HG03432 (cell line): ENCODE measurements at regions not wholly inside any gene's neighbourhood (a gene's known extent, or its start where the extent isn't known, plus 50 kb on each side); places are given as distances from the start of the nearest gene placed in this dataset.
A peak's percentile ranks its signal among the peaks of the same experiment; 100 is the strongest.
"Not testable (repeated sequence)": the region's sequence is repeated elsewhere in the genome, so short reads cannot be mapped to it uniquely, and the experiment has no call there.

Experiments used
- ATAC-seq: cut with Tn5 transposase; IDR thresholded peaks from one replicate; pipeline ENCODE4 v1.9.1; 2021; ENCODE audit warnings: mild to moderate bottlenecking, moderate library complexity; ENCODE audit not compliant: unreplicated experiment

DNA sequence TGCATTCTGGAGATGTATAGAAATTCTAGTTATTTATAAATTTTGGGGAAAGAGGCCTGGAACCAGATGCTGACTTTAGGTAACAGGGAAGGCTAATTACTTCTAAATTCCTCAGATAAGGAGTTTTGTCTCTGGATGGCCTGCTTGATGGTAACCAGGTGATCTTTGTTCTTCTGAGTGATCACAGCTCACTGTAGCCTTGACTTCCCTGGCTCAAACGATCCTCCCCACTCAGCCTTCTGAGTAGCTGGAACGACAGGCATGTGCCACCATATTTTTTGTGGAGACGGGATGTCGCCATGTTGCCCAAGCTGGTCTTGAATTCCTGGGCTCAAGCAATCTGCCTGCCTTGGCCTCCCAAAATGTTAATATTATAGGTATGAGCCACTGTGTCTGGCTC, 54.4 kb upstream of the MSH6 start:
- no peak for ATAC-seq

DNA sequence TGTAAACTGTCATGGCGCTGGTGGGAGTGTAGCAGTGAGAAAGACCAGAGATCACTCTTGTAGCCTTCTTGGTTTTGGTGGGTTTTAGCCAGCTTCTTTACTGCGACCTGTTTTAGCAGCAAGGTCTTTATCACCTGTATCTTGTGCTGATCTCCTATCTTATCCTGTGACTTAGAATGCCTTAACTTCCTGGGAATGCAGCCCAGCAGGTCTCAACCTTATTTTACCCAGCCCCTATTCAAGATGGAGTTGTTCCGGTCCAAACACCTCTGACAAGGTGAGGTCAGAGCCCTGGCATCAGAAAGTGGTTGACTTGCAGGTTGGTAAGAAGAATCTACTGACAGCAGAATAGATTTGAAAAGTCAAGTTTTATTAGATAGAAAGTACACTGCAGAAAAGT, 55.0 kb upstream of the MSH6 start:
- ATAC-seq, result no peak

DNA sequence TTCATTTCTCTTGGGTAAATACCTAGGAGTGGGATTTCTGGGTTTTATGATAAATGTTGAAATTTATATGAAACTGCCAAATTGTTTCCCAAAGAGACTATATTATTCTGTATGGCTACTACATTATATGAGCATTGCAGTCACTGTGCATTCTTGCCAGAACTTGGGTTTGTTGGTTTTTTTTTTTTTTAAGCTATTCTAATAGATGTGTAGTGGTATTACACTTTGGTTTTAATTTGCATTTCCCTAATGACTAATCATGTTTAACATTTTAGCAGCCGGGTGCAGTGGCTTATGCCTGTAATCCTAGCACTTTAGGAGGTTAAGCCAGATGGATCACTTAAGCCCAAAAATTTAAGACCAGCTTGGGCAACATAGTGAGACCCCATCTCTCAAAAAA, 56.0 kb upstream of the MSH6 start:
- ATAC-seq, result not testable (repeated sequence)

DNA sequence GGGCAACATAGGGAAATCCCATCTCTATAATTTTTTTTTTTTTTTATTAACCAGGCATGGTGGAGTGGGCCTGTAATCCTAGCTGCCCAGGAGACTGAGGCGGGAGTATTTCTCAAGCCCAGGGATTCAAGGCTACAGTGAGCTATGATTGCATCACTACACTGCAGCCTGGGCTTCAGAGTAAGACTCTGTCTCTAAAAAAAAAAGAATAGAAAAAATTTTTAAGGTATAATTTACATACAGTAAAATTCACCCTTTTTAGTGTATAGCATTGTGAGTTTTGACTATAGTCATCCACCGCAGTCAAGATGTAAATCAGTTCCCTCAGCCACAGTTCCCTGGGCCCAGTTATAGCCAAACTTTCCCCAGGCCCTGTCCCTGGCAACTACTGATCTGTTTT, 57.1 kb upstream of the MSH6 start:
- peak; percentile 15 for ATAC-seq

DNA sequence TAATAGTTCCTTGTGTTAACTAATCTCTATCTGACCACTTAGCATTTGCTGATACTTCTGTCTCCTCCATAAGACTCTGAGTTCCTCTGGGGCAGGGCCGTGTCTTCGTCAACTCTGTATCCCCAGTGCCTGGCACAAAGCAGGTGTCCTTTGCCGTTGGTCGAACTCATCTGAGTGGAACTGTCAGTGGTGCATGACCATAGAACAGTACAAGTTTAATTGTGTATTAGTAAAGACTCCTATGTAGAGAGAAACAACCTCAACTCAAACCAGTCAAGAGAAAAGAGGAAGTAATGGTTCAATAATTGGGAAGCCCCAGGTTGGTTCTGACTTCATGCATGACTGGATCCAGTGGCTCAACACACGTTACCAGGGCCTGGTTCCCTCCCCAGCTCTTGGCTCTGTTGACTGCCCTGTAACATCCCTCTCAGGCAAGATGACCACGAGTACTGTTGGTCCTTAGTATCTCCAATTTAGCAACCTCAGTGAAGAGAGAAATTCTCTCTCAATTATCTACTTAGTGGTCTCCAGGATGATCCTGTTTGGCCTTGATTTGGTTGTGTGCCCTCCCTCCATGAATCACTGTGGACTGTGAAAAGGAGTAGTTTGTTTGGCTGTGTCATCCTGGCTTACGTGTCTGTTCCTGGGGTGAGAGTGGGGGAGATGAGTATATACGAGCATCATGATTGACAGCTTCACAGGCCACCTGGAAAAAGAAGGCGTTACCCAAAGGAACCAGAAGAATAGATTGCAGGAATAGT, 58.5 kb upstream of the MSH6 start:
- peak; percentile 91 for ATAC-seq

DNA sequence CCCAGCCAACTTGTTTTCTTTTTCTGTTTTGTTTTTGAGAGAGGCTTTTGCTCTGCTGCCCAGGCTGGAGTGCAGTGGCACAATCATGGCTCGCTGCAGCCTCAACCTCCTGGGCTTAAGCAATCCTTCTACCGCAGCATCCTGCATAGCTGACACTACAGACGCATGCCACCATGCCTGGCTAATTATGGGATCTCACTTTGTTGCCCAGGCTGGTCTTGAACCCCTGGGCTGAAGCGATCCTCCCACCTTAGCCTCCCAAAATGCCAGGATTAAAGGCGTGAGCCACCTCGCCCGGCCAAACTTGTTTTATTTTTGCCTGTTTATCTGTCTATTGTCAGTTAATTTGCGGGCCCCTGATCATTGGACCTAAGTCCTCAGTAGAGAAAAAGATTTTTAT, 61.6 kb upstream of the MSH6 start:
- ATAC-seq, result no peak

DNA sequence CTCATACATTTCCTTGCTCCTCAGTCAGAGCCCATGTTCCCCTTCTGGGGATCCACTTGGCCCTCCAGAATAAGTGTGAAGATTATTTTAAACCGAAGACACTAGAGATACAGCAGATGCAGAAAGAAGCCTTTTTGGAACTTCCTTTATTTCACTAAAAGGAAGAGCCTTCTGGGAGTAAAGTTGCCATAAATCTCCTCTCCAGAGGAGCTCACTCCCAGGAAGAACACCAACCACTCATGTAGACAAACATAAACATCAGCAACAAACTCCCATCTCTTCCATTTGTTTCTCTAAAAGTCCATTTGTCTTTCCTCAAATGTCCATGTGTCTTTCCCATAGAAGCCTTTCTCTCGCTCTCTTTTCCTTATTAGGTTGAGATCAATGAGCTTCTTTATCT, 62.4 kb upstream of the MSH6 start:
- no peak for ATAC-seq

DNA sequence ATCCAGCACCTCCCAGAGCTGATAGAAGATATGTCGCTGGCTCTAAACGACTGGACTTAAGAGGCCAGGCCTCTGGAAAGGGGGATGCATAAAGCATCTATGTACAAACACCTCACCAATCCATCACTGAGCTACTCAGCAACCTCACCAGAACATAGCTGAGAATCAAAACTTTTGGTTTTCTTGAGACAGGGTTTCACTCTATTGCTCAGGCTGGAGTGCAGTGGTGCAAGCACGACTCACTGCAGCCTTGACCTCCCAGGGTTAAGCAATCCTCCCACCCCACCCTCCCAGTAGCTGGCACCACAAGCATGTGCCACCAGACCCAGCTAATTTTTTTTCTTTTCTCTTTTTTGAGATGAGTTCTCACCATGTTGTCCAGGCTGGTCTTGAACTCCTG, 62.9 kb upstream of the MSH6 start:
- peak; percentile 8 for ATAC-seq

DNA sequence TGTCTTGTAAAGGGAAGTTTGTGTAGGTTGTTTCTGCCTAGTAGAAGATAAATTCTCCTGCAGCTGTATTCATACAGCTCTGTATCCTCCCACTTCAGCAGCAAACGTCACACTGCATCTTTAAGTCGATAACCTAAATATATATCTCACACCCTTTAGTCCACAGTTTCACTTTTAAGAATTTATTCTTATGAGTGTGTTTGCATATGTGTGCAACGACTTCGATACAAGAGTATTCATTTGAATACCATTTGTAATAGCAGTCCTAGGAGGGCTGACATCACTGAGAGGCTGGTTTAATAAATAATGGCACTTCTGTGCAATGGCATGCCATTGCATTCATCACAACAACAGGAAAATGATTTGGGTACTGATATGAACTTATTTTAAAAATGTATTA, 63.8 kb upstream of the MSH6 start:
- ATAC-seq, result peak; percentile 70

DNA sequence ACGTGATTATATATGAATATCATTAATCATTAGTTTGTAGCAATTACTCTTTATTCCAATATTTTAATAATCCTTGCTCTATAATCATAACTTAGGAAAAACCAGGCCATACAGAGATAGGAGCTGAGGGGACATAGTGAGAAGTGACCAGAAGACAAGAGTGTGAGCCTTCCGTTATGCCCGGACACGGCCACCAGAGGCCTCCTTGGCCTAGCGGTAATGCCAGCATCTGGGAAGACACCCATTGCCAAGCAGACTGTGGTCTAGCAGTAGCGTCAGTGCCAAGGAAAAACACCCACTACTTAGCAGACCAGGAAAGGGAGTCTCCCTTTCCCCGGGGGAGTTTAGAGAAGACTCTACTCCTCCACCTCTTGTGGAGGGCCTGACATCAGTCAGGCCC, 66.6 kb upstream of the MSH6 start:
- ATAC-seq, result not testable (repeated sequence)

DNA sequence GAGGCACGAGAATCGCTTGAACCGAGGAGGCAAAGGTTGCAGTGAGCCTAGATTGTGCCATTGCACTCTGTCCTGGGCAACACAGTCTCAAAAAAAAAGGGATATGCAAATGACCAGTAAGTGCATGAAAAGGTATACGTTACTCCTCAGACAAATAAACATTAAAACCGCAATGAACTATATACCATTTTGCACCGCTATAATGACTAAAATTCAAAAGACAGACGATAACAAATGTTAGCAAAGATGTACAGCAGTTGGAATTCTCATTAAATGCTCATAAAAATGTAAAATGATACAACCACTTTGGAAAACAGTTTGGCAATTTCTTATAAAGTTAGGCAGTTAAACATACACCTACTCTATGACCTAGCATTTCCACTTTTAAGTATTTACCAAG, 67.4 kb upstream of the MSH6 start:
- ATAC-seq, result no peak

DNA sequence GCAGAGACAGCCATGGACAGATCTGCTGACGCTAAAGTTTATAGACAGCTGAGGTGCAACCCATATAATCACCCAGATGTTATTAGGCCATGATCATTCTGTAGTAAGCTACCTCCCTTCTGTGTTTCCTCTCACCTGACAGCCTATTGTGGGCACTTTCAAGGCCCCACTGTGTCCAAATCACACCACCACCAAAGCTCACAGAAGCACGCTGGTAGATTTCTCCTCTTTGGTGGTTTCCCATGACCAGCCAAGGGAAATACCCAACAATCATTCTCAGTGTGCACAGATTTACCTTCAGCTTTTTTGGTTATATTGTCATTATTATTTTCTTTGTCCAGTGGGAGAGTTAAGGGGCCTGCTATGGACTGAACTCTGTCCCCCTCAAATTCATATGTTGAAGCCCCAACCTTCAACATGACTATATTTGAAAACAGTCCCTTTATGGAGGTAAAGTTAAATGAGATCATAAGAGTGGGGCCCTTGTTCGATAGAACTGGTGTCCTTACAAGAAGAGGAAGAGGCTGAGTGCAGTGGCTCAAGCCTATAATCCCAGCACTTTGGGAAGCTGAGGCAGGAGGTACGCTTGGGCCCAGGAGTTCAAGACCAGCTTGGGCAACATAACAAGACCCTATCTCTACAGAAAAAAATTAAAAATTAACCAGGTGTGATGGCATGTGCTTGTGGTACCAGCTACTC, 74.0 kb upstream of the MSH6 start:
- ATAC-seq, result peak; percentile 94

DNA sequence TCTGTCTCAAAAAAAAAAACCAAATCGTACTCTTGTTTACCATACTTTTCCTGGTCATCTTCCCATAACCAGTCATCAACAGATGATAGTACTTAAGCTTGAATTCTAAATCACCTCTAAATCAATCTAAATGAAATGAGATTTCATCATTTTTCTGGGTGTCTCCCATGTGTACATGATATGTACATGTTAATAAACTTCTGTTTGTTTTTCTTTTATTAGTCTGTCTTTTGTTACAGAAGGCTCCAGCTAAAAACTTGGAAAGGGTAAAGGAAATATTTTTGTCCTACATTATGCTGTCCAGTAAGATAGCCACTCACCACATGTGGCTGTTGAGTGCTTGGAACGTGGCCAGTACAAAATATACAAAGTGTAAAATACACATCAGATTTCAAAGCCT, 78.7 kb upstream of the MSH6 start:
- ATAC-seq, result no peak

DNA sequence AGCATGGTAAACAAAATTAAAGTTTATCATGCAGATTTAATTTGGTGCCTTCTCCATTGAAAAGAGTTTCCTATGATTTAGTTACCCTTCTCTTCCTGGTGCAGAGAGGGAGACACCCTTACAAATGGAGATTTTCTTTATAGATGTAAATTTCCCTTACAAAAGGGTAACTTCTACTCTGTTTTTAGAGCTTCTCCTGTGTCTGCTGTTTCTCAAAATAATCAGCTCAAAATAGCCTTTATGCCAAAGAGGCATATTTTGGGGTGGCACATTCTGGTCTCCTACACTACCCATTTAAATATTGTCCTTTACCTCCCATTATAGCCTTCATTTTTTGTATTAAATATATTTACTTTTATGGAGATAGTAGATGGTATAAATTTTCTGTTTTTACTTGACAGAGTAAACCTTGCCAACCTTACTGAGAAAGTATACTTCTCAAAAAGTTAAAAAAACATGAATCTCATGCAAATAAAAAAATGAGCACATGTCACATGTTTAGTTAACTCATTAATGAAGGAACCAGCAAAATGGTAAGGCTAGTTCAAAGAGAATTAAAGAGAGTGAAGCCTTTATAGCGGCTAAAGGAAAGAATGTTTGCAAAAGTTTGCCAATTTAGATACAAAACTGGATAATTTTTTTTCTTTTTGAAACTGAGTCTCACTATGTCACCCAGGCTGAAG, 83.3 kb upstream of the MSH6 start:
- ATAC-seq, result no peak

DNA sequence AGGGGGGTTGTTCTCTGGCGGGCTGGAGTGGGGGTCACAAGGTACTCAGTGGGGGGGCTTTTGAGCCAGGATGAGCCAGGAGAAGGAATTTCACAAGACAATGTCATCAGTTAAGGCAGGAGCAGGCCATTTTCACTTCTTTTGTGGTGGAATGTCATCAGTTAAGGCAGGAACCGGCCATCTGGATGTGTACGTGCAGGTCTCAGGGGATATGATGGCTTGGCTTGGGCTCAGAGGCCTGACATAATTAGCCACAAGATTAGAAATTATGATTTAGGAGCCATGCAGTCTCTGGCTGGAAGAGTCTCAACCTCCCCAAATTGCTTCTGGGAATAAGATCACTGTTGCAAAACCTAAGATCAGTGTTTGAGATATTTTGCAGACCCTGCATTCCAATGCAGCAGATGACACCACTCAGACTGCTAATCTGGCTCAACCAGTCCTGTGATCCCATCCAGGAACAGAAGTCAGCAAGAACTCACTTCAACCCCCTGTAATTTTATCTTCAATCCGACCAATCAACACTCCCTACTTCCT, 84.4 kb upstream of the MSH6 start:
- ATAC-seq, result not testable (repeated sequence)

DNA sequence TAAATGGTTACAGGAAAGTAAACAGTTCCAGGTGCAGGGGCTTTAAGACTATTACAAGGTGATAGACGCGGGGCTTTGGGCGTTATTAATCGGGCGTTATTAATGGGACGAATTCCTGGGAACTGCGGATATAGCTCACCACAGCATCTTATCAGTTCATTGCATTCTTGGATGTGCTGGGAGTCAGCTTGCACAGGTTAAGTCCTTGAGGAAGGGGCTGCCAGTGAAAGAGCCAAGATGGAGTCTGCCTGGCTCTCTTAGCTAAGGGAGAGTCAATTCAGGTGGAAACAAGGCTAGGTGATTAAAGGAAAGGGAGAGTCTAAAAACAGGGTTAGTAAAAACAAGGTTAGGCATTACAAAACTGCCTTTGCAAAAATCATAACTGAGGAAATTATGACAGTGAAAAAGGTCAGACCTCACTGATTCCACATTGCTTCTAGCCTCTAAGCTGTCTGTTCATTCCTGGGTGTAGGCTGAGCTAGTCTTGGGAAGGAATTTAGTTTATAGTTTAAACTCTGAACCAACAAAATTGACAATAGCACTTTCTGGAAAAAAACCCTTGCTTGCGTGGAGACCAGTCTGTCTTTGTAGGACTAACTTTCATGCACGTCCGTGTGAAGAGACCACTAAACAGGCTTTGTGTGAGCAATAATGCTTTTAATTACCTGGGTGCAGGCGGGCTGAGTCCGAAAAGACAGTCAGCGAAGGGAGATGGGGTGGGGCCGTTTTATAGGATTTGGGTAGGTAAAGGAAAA, 85.1 kb upstream of the MSH6 start:
- not testable (repeated sequence) for ATAC-seq

DNA sequence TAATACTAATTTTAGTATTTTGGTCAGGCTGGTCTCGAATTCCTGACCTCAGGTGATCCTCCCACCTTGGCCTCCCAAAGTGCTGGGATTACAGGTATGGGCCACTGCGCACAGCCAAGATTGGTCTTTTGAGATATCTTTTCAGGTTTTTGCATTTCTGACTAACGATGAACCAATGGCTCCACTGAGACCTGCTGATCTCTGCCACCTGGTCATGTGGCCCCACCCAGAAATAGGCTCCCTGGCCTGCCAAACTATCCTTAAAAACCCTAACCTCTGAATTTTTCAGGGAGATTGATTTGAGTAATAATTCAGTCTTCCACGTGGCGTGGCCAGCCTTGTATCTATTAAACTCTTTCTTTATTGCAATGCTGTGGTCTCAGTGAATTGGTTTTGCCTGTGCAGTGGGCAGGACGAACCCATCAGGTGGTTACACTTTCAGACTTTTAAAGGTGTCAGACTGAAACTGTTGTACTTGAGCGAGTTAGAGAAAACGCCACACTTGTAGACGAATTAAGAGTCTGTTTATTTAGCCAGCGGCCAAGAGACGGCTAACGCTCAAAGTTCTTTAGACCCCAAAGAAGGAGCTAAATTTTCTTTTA, 85.8 kb upstream of the MSH6 start:
- peak; percentile 87 for ATAC-seq

DNA sequence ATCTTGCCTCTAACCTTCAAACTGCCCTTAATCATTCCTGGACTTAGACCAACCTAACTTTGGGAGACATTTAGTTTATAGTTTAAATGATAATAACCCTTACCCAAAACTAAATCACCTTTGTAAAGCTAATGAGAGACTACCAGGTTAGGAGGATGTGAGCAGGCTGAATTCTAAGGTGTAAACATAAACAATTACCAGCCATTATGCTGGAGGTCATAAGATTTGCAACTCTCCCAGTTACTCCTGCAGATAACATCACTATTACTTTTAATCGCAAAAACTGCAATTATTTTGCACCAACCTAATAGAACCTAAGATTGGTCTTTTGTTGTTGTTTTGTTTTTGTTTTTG, 86.5 kb upstream of the MSH6 start:
- ATAC-seq, result no peak

DNA sequence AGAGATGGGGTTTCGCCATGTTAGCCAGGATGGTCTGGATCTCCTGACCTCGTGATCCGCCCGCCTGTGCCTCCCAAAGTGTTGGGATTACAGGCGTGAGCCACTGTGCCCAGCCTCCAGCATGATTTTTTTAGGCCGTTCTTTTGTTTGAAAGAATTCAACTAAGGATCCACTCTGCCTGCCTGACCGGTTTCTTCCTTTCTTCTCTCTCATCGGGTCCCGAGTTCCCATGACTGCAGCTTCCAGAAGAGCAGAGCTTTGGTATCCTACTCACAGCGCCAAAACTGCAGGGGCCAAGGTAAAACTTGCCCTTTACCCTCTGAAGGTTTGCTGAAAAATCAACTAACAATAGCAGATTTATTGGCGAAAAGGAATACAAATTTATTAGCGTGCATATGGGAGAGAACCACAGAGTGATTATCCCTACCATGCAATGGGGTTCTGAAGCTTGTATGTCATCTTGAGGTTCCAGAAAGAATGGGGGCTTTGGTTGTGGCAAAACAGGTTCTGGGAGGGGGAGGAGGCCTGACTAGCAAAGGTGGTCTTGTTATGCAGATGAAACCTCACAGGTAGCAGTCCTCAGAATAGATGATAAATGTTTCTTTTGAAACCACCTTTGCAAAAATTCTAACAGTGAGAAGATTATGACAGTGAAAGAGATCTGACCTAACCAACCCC, 87.0 kb upstream of the MSH6 start:
- no peak for ATAC-seq

DNA sequence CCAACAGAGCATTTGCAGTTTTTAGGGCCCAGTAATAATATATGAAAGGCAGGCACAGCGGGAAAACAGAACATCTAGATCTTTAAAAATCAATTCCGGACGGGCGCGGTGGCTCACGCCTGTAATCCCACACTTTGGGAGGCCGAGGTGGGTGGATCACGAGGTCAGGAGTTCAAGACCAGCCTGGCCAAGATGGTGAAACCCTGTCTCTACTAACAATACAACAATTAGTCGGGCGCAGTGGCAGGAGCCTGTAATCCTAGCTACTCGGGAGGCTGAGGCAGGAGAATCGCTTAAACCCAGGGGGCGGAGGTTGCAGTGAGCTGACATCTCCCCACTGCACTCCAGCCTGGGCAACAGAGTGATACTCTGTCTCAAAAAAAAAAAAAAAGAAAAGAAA, 88.5 kb upstream of the MSH6 start:
- not testable (repeated sequence) for ATAC-seq
